H1 (cell line): ENCODE measurements at regions not wholly inside any gene's neighbourhood (a gene's known extent, or its start where the extent isn't known, plus 50 kb on each side); places are given as distances from the start of the nearest gene placed in this dataset.

ENCODE experiments used
- CHD7 ChIP-seq: fragments of 300-600 bp; sonication (generic); IDR thresholded peaks from 2 replicates; pipeline ENCODE4 v1.7.1; 2012; ENCODE audit warnings: low read length, moderate library complexity, mild to moderate bottlenecking, inconsistent platforms; ENCODE audit not compliant: insufficient replicate concordance
- CTCF ChIP-seq, 3 experiments: IDR thresholded peaks; 1 replicate in 2 of 3; 2 replicates in 1 of 3; pipeline versions ENCODE4 v1.5.1 to v1.6.1; 2011; ENCODE audit warnings: low read length in 3 of 3, mild to moderate bottlenecking in 3 of 3, inconsistent platforms in 2 of 3, low read depth in 1 of 3, moderate library complexity in 1 of 3; ENCODE audit not compliant: insufficient read depth in 1 of 3; ENCODE audit errors: control extremely low read depth in 1 of 3

GRCh38 chr4:22999419-22999818 is 306.7 kb downstream of the GBA3 start (continued):
- TF ChIP-seq CHD7 (no peak), CTCF (IDR thresholded peaks at IDR 0.05; ENCODE audit: control extremely low read depth in 1 of 3, insufficient read depth in 1 of 3, low read depth in 1 of 3, low read length in 3 of 3) (peak in 2 of 3 experiments; percentile 35 to 41; a peak in 2 of 4 replicates)
